Mesodermal cell (in vitro differentiated cells): ENCODE measurements at regions not wholly inside any gene's neighbourhood (a gene's known extent, or its start where the extent isn't known, plus 50 kb on each side); places are given as distances from the start of the nearest gene placed in this dataset.

Experiments
- H3K27ac ChIP-seq: 2 replicates; pipeline ENCODE4 v1.7.0; 2013; ENCODE audit warnings: mild to moderate bottlenecking, low read depth, low read length, moderate library complexity; ENCODE audit not compliant: severe bottlenecking
- H3K36me3 ChIP-seq: 2 replicates; pipeline ENCODE4 v1.7.1; 2013; ENCODE audit warnings: mild to moderate bottlenecking, low read length, moderate library complexity; ENCODE audit not compliant: control insufficient read depth, insufficient read depth
- H3K4me1 ChIP-seq: one replicate; pipeline ENCODE4 v1.7.1; 2013; ENCODE audit warnings: mild to moderate bottlenecking, low read length; ENCODE audit not compliant: insufficient read depth, control insufficient read depth, poor library complexity, severe bottlenecking
- H3K4me3 ChIP-seq: 2 replicates; pipeline ENCODE4 v1.7.0; 2013; ENCODE audit warnings: low read length, control low read depth, mild to moderate bottlenecking; ENCODE audit not compliant: insufficient read depth, poor library complexity, severe bottlenecking; ENCODE audit errors: extremely low read depth
- H3K9me3 ChIP-seq: 2 replicates; pipeline ENCODE4 v1.7.1; 2013; ENCODE audit warnings: mild to moderate bottlenecking, low read length, moderate library complexity; ENCODE audit not compliant: control insufficient read depth
- WGBS, 2 experiments: methylation state at CpG; one replicate each; pipeline ENCODE4 v1.1.5; 2013; ENCODE audit warnings: missing lambda C conversion rate in 2 of 2; ENCODE audit not compliant: insufficient coverage in 2 of 2; 5-methylcytosine and 5-hydroxymethylcytosine counted together

DNA sequence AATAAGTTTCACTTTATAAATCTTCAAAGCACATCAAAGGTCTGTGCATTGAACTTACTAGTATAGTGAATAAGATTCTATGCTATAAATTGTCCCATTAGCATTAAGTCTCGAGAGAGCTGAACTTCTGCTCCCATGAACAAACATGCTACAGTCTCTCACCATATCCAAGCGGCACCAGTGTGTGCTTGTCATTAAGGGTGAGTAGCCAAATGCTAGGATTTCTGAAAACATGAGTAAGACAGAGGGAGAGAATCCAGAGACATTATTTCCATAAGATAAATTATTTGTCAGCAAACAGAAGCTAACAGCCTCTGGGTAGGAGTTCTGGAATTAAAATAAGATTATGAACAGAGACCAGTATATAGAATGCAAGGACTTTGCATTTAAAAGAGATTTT is 2882.5 kb downstream of the PCDH9 start:
- WGBS, 2 experiments = no CpG with 5 or more reads among the region's 2 CpGs
- no peak overlapping the region for H3K27ac ChIP-seq
- H3K4me3 ChIP-seq = no peak overlapping the region

DNA sequence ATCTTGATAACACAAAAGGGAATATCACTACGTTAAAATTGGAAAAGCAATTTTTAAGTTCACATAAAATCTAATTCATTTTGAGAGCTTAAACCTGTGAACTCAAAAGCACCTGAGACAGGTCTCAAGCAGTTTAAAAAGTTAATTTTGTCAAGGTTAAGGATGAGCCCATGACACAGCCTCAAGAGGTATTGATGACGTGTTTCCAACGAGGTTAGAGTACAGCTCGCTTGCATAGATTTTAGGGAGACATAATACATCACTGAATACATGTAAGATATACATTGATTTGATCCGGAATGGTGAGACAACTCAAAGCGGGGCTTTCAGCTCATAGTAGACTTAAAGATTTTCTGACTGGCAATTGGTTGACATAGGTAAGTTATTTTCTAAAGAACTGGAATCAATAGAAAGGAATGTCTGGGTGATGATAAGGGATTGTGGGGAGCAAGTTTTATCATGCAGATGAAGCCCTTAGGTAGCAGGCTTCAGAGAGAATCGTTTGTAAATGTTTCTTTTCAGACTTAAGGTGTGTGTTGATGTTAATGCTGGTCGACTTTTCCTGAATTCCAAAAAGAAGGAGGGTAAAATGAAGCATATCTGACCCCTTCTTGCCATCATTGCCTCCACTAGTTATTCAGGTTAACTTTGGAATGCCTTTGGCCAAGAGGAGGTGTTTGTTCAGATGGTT is 2890.6 kb downstream of the PCDH9 start:
- Histone ChIP-seq H3K36me3 (no peaks in the 10 kb centered on the region), H3K4me3 (no peak overlapping the region), H3K4me1 (no peaks in the 10 kb centered on the region), H3K9me3 (no peaks in the 10 kb centered on the region), H3K27ac (no peak overlapping the region)
- WGBS, 2 experiments = 40 to 74% methylated on average over 2 to 4 of the region's 8 CpGs

More for the DNA sequence above, 2882.5 kb downstream of the PCDH9 start:
- no peaks in the 10 kb centered on the region for H3K4me1 ChIP-seq
- no peaks in the 10 kb centered on the region for H3K36me3 ChIP-seq
- H3K9me3 ChIP-seq = no peaks in the 10 kb centered on the region

DNA sequence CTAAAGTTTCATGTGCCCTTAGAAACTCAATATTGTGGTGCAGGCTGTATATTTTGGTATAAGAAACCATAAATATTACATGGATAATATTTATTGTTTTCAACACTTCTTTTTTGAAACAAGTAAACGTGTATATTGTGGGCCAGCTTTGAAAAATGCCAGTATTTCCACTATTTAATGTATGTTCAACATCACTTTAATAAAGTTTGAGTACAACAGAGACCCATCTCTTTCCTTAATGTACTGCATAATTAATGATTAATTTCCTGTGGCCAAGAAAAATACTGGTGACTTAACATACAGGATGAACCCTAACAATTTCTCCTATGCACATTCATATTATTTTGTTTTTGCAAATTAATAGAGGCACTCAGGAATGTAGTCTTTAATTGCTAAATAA is 2891.5 kb downstream of the PCDH9 start:
- no peak overlapping the region for H3K4me3 ChIP-seq
- no peaks in the 10 kb centered on the region for H3K4me1 ChIP-seq
- no peaks in the 10 kb centered on the region for H3K36me3 ChIP-seq
- peaks cover 5% of the 10 kb centered on the region for H3K9me3 ChIP-seq
- WGBS, 2 experiments = no CpG with 5 or more reads among the region's 1 CpG
- no peak overlapping the region for H3K27ac ChIP-seq

DNA sequence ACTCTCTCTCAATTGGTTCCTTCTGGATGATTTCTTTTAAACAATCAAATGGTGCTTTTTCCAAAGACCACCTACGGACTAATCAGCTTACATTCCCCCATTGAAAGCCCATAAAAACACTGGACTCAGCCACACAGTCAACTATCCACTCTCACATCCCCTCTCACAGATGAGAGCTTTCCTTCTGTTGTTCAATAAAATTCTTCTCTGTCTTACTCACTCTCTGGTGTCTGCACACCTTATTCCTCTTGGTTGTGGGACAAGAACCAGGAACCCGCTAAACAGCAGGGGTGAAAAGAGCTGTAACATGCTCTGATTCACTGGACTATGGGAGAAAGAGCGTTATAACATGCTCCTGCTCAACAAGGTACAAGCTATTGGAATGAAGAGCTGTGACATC is 2896.2 kb downstream of the PCDH9 start:
- 83 to 93% methylated on average over 2 to 3 of the region's 3 CpGs for WGBS, 2 experiments
- Histone ChIP-seq H3K4me1 (no peaks in the 10 kb centered on the region), H3K27ac (no peak overlapping the region), H3K9me3 (peaks cover 8% of the 10 kb centered on the region), H3K4me3 (no peak overlapping the region), H3K36me3 (no peaks in the 10 kb centered on the region)

DNA sequence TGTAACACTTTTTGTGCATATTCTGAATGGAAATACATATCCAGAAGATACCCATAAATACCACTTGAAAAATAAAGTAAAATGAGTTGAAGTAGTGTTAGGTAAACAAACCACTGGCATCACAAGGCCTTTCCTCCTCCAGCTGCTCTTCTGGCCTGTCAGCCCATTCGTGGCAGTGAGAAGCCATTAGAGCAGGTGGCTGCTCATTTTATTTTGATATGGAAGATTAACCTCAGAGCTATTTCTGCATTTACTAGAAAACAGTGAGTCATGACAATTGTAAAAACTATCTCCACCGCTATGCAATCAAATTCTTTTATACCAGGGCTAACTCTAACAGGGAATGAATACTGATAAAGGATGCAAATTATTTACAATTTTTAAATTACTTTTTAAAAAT is 2898.1 kb downstream of the PCDH9 start:
- WGBS, 2 experiments = no CpG with 5 or more reads among the region's 2 CpGs
- H3K36me3 ChIP-seq = no peaks in the 10 kb centered on the region
- no peaks in the 10 kb centered on the region for H3K4me1 ChIP-seq
- H3K4me3 ChIP-seq = no peak overlapping the region
- peaks cover 8% of the 10 kb centered on the region for H3K9me3 ChIP-seq
- H3K27ac ChIP-seq = no peak overlapping the region

DNA sequence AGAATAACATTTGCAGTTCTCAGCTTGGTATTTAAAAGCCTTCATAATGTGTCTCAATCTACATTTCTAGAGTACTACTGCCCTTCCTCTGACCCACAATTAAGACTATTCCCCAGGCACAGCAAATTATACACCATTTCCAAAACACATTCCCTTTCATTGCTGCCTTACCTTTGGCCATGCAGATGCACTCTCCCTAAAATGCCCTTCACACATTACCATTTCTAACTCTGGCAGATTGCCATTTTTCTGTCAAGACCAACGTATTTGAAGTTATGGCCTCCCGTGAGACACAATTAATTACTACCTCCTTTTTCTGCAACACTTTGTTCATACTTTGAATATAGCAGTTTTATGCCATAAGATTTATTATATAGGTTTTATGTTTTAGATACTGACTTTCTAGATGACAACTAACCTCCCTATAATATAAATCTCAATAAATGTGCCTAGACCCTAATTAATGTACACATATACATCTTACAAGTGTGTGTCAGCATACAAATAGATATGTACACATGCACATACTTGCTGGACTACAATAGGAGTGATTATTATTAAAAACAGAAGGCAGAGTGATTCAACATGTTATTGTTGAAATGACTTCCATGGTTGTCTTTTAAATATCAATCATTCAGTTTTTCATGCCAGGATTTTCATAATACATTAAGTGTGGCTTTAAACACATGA is 2902.5 kb downstream of the PCDH9 start:
- Histone ChIP-seq H3K36me3 (no peaks in the 10 kb centered on the region), H3K27ac (no peak overlapping the region), H3K9me3 (no peaks in the 10 kb centered on the region), H3K4me3 (no peak overlapping the region), H3K4me1 (no peaks in the 10 kb centered on the region)
- WGBS, 2 experiments = 88% methylated on average over 2 of the region's 2 CpGs; no CpG with 5 or more reads in 1 of the 2 experiments

DNA sequence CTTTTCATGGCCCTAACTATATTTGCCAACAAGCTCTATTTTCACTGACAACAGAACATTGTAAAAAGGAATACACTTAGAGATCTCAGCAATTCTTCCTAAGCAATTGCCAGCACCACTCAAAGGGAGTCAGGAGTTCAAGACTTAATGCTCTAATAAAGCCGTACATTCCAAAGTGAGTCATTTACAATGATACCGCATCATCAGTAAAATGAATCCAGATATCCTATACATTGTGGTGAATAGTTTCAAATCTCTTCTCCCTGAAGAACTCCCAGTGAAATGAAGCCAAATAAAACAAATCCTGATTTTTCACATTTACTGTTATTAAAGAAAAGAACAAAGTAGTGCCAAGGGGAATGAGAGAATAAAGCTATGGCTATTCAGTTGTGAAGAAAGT is 2898.7 kb upstream of the PCDH20 start:
- WGBS, 2 experiments = 80% methylated on average over 1 of the region's 2 CpGs; no CpG with 5 or more reads in 1 of the 2 experiments
- no peaks in the 10 kb centered on the region for H3K36me3 ChIP-seq
- H3K4me3 ChIP-seq = no peak overlapping the region
- no peaks in the 10 kb centered on the region for H3K9me3 ChIP-seq
- no peak overlapping the region for H3K27ac ChIP-seq
- no peaks in the 10 kb centered on the region for H3K4me1 ChIP-seq

DNA sequence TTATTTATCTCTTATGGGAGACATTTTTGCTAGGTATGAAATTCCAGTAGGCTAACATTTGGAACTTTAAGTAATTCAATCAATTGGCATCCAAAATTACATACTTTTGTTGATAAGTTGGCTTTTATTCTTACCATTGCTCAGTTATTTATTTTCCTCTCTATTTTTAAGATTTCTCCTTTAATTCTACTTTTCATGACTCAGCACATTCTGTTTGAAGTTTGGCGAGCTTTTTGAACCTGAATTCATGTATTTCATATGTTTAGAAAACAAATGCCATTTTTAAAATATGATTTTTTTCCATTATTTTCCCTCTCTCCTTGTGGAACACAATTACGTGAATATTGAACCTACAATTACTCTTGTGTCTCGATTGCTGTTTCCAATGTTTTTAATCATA is 2896.3 kb upstream of the PCDH20 start:
- no CpG with 5 or more reads among the region's 3 CpGs for WGBS, 2 experiments

DNA sequence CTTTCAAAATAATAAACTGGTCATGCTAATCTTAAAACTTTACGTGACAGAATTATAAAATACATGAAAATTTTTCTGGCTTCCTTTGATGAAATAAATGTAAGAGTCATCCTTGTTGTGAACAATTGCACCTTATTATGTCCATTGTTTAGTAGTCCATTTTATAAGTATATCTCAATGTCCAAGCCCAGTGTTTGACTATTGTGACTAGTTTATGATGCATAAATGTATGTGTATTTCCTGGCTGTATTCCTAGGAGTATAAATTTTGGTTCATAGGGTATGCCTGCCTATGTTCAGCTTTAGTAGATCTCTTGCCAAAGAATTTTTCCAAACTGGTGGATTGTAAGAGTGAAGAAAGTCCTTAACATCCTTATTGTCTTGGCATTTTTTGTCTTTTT is 2895.5 kb upstream of the PCDH20 start:
- no peaks in the 10 kb centered on the region for H3K4me1 ChIP-seq

More for the DNA sequence above, 2896.3 kb upstream of the PCDH20 start:
- no peaks in the 10 kb centered on the region for H3K36me3 ChIP-seq
- H3K4me3 ChIP-seq = no peak overlapping the region
- H3K4me1 ChIP-seq = no peaks in the 10 kb centered on the region
- H3K9me3 ChIP-seq = no peaks in the 10 kb centered on the region
- H3K27ac ChIP-seq = no peak overlapping the region

DNA sequence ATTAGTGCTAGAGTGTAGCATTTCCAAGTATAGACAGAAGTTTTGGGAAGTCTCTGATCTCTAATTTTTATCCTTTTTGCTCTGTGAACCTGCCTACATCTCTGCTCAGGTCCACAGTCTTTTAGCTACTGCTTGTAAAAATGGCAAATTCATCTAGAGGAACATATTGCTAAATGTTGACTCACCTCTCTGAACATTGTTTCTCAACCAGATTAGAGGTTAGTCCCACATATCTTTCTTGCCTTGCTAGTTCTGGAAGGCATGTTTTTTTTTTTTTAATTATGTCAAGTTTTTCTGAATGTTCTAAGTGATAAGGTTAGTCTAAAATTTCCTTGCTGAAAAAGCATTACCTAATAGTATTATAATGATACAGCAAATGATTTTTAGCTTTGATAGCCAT is 2889.6 kb upstream of the PCDH20 start:
- Histone ChIP-seq H3K4me3 (no peak overlapping the region), H3K36me3 (no peaks in the 10 kb centered on the region), H3K4me1 (no peaks in the 10 kb centered on the region), H3K27ac (no peak overlapping the region), H3K9me3 (no peaks in the 10 kb centered on the region)

More for the DNA sequence above, 2895.5 kb upstream of the PCDH20 start:
- Histone ChIP-seq H3K9me3 (no peaks in the 10 kb centered on the region), H3K27ac (no peak overlapping the region), H3K36me3 (no peaks in the 10 kb centered on the region), H3K4me3 (no peak overlapping the region)
- WGBS, 2 experiments = no CpG with 5 or more reads among the region's 1 CpG

DNA sequence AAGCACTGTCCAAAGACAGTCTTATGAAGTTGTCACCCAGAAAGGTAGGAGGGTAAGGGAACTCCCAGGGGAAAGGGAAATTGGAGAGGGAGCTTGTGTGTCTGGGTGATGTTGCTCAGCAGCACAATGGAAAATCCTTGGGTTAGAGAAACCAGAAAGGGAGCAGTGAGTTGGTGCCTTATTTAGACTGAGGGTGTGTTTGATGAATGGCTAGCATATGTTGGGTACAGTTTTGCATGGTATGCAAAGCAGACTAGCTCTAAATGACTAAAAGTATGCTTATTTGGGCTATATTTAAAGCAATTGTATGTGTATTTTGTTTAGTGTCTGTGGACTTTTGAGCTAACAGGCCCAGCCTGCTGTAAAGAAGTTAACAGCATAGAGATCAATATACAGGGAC is 2884.6 kb upstream of the PCDH20 start:
- Histone ChIP-seq H3K4me1 (no peaks in the 10 kb centered on the region), H3K4me3 (no peak overlapping the region), H3K36me3 (no peaks in the 10 kb centered on the region), H3K27ac (no peak overlapping the region), H3K9me3 (no peaks in the 10 kb centered on the region)
